ENCODE measurements at regions not wholly inside any gene's neighbourhood (a gene's known extent, or its start where the extent isn't known, plus 50 kb on each side); places are given as distances from the start of the nearest gene placed in this dataset.

DNA sequence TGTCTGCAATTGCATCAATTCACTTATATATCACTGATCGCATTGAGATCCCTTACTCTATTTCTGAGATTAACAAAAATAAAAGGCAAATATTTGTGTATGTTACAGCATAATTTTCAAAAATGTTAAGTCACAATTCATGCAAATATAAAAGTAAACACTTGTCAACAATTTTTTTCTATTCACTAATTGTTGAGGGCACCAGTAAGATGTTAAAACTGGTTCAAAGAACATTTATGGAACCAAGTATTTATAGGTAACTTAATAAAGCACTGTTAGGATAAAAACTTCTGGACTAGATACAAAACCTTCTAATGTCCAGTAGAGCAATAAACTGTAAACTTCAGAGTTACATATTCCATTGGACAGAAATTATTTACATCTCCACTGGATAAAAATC lies 586.1 kb upstream of the AUTS2 start:
- no peaks in the 10 kb centered on the region for H3K27me3 ChIP-seq (replicated peaks; ENCODE audit: insufficient read depth)
- TF ChIP-seq, protein P1, sequence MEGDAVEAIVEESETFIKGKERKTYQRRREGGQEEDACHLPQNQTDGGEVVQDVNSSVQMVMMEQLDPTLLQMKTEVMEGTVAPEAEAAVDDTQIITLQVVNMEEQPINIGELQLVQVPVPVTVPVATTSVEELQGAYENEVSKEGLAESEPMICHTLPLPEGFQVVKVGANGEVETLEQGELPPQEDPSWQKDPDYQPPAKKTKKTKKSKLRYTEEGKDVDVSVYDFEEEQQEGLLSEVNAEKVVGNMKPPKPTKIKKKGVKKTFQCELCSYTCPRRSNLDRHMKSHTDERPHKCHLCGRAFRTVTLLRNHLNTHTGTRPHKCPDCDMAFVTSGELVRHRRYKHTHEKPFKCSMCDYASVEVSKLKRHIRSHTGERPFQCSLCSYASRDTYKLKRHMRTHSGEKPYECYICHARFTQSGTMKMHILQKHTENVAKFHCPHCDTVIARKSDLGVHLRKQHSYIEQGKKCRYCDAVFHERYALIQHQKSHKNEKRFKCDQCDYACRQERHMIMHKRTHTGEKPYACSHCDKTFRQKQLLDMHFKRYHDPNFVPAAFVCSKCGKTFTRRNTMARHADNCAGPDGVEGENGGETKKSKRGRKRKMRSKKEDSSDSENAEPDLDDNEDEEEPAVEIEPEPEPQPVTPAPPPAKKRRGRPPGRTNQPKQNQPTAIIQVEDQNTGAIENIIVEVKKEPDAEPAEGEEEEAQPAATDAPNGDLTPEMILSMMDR (IDR thresholded peaks at IDR 0.05) = no peak
- no peaks in the 10 kb centered on the region for H3K9me3 ChIP-seq
- H3K4me1 ChIP-seq (ENCODE audit: control insufficient read depth in 1 of 2, low read depth in 2 of 2) = no peaks in the 10 kb centered on the region
- no peaks in the 10 kb centered on the region for H3K36me3 ChIP-seq
- DNase-seq (ENCODE audit: low spot score) (no peak), ATAC-seq (ENCODE audit: insufficient number of reproducible peaks, low FRiP score, low read depth) (no peak)
- no peak overlapping the region for H3K27ac ChIP-seq
- no peak overlapping the region for H3K4me3 ChIP-seq

DNA sequence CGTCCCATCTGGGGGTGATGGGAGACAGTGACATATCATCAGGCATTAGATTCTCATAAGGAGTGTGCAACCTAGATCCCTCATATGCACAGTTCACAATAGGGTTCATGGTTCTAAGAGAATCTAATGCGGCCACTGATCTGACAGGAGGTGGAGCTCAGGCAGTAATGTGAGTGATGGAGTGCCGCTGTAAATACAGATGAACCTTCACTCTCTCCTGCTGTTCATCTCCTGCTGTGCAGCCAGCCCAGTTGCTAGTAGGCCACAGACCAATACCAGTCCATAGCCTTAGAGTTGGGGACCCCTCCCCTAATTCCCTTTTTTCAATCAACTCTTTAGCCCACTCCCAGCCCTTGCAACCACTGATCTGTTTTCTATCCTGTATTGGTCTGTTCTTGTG lies 581.1 kb upstream of the AUTS2 start:
- no peaks in the 10 kb centered on the region for H3K27me3 ChIP-seq (replicated peaks; ENCODE audit: insufficient read depth)
- peaks cover 14% of the 10 kb centered on the region for H3K9me3 ChIP-seq
- TF ChIP-seq, protein P1 (IDR thresholded peaks at IDR 0.05) = no peak
- no peaks in the 10 kb centered on the region for H3K4me1 ChIP-seq (ENCODE audit: control insufficient read depth in 1 of 2, low read depth in 2 of 2)
- DNase-seq (ENCODE audit: low spot score) (no peak), ATAC-seq (ENCODE audit: insufficient number of reproducible peaks, low FRiP score, low read depth) (no peak)
- H3K27ac ChIP-seq = no peak overlapping the region
- H3K4me3 ChIP-seq = no peak overlapping the region
- H3K36me3 ChIP-seq = no peaks in the 10 kb centered on the region

DNA sequence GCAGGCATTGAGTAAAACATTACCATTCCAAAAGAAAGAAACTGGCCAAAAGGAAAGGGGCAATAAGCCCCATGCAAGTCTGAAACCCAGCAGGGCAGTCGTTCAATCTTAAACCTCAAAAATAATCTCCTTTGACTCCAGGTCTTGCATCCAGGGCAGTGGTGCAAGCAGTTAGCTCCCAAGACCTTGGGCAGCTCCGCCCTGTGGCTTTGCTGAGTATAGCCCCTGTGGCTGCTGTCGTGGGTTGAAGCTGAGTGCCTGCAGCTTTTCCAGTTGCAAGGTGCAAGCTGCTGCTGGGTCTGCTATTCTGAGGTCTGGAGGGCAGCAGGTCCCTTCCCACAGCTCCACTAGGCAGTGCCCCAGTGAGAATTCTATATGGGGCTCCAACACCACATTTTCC lies 580.1 kb upstream of the AUTS2 start:
- Histone ChIP-seq H3K27ac (no peak overlapping the region), H3K36me3 (no peaks in the 10 kb centered on the region), H3K27me3 (replicated peaks; ENCODE audit: insufficient read depth) (no peaks in the 10 kb centered on the region), H3K4me3 (no peak overlapping the region), H3K9me3 (peaks cover 14% of the 10 kb centered on the region), H3K4me1 (ENCODE audit: control insufficient read depth in 1 of 2, low read depth in 2 of 2) (no peaks in the 10 kb centered on the region)
- TF ChIP-seq, protein P1 (IDR thresholded peaks at IDR 0.05) = no peak
- ATAC-seq (ENCODE audit: insufficient number of reproducible peaks, low FRiP score, low read depth) = no peak
- no peak for DNase-seq (ENCODE audit: low spot score)

DNA sequence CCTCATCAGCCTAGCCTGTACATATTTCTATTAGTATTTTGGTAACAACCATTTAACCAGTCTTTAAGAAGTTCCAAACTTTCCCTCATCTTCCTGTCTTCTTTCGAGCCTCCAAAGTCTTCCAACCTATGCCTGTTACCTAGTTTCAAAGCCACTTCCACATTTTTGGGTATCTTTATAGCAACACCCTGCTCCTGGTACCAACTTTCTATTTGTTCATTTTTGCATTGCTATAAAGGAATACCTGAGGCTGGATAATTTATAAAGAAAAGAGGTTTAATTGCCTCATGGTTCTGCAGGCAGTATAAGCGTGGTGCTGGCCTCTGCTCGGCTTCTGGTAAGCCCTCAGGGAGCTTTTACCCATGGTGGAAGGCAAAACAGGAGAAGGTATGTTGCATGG lies 578.8 kb upstream of the AUTS2 start:
- Histone ChIP-seq H3K4me1 (ENCODE audit: control insufficient read depth in 1 of 2, low read depth in 2 of 2) (no peaks in the 10 kb centered on the region), H3K36me3 (no peaks in the 10 kb centered on the region), H3K27ac (no peak overlapping the region), H3K27me3 (replicated peaks; ENCODE audit: insufficient read depth) (no peaks in the 10 kb centered on the region), H3K4me3 (no peak overlapping the region), H3K9me3 (peaks cover 14% of the 10 kb centered on the region)
- TF ChIP-seq, protein P1 (IDR thresholded peaks at IDR 0.05) = no peak
- DNase-seq (ENCODE audit: low spot score) (no peak), ATAC-seq (ENCODE audit: insufficient number of reproducible peaks, low FRiP score, low read depth) (no peak)

DNA sequence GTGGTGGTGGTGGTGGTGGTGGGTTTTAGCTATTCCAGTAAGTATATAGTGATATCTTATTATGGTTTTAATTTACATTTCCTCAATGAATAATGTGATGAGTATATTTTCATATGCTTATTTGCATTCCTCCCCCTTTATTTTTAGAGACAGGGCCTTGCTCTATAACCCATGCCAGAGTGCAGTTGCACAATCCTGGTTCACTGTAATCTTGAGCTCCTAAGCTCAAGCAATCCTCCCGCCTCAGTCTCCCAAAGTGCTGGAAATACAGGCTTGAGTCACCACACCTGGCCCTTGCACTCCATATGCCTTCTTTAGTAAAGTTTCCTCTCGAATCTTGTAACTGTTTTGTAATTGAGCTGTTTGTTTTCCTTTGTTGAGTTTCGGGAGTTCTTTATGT lies 577.7 kb upstream of the AUTS2 start:
- DNase-seq (ENCODE audit: low spot score) (no peak), ATAC-seq (ENCODE audit: insufficient number of reproducible peaks, low FRiP score, low read depth) (no peak)
- TF ChIP-seq, protein P1 (IDR thresholded peaks at IDR 0.05) = no peak
- Histone ChIP-seq H3K27ac (no peak overlapping the region), H3K4me1 (ENCODE audit: control insufficient read depth in 1 of 2, low read depth in 2 of 2) (no peaks in the 10 kb centered on the region), H3K27me3 (replicated peaks; ENCODE audit: insufficient read depth) (no peaks in the 10 kb centered on the region), H3K36me3 (no peaks in the 10 kb centered on the region), H3K9me3 (peaks cover 14% of the 10 kb centered on the region), H3K4me3 (no peak overlapping the region)
